RWPE2 (cell line): ENCODE measurements at regions not wholly inside any gene's neighbourhood (a gene's known extent, or its start where the extent isn't known, plus 50 kb on each side); places are given as distances from the start of the nearest gene placed in this dataset.

Experiments
- ATAC-seq: fragments of 200-7000 bp; cut with Tn5 transposase; 3 replicates; pipeline ENCODE4 v1.9.1; 2021; ENCODE audit warnings: low read depth
- DNase-seq: peaks from one replicate; pipeline ENCODE4 v3.0.0-alpha.2; 2020; ENCODE audit warnings: low spot score
- H3K27ac ChIP-seq: fragments of 450-650 bp; 2 replicates; pipeline ENCODE4 v1.5.1; 2017; ENCODE audit warnings: mild to moderate bottlenecking; ENCODE audit not compliant: poor library complexity, severe bottlenecking
- H3K27me3 ChIP-seq: fragments of 250-450 bp; sonication (Bioruptor Pico); 2 replicates; pipeline ENCODE4 v1.5.1; 2021; ENCODE audit warnings: mild to moderate bottlenecking, moderate library complexity; ENCODE audit not compliant: insufficient read depth, poor library complexity, severe bottlenecking
- H3K36me3 ChIP-seq: fragments of 250-450 bp; sonication (Bioruptor Pico); 2 replicates; pipeline ENCODE4 v1.5.1; 2020; ENCODE audit warnings: low read depth, mild to moderate bottlenecking, moderate library complexity
- H3K4me1 ChIP-seq: fragments of 250-450 bp; sonication (Bioruptor Pico); 2 replicates; pipeline ENCODE4 v1.5.1; 2021; ENCODE audit warnings: mild to moderate bottlenecking, moderate library complexity; ENCODE audit not compliant: insufficient read depth, poor library complexity, severe bottlenecking
- H3K4me3 ChIP-seq: fragments of 250-450 bp; sonication (Bioruptor Pico); 2 replicates; pipeline ENCODE4 v1.5.1; 2021; ENCODE audit warnings: mild to moderate bottlenecking, moderate library complexity; ENCODE audit not compliant: severe bottlenecking
- H3K9me3 ChIP-seq: fragments of 250-450 bp; sonication (Bioruptor Pico); 2 replicates; pipeline ENCODE4 v1.5.1; 2021; ENCODE audit warnings: mild to moderate bottlenecking, moderate library complexity; ENCODE audit not compliant: severe bottlenecking
- TF ChIP-seq, protein P1 (sequence below): fragments of 450-650 bp; IDR thresholded peaks from one replicate; pipeline ENCODE4 v1.5.1; 2017; ENCODE audit warnings: mild to moderate bottlenecking, moderate library complexity; ENCODE audit not compliant: poor library complexity, severe bottlenecking

DNA sequence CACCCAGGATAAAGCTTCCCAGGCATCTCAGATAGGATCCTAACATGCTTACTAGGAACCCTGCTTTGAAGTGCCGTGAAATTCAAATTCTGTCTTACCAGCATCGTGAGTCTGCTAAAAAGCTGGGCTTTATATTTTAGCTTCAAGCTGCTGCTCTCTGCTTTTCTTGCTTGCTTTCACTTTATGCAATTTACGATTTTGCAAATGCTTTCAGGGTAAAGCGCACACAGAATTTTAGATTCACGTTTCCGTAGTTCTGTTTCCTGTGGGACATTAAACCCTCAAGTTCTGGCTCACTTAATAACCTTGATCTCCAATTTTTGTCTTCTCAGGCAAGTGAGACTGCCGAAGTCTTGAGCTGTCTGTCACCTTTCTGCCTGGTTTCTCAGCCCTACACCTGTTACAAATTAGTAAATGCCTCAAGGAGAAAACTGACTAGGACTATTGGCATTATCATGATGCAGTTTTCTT, 170.5 kb upstream of the TGFBR2 start:
- peaks cover 6% of the 10 kb centered on the region for H3K4me1 ChIP-seq
- ATAC-seq (no peak), DNase-seq (no peak)
- TF ChIP-seq, protein P1, sequence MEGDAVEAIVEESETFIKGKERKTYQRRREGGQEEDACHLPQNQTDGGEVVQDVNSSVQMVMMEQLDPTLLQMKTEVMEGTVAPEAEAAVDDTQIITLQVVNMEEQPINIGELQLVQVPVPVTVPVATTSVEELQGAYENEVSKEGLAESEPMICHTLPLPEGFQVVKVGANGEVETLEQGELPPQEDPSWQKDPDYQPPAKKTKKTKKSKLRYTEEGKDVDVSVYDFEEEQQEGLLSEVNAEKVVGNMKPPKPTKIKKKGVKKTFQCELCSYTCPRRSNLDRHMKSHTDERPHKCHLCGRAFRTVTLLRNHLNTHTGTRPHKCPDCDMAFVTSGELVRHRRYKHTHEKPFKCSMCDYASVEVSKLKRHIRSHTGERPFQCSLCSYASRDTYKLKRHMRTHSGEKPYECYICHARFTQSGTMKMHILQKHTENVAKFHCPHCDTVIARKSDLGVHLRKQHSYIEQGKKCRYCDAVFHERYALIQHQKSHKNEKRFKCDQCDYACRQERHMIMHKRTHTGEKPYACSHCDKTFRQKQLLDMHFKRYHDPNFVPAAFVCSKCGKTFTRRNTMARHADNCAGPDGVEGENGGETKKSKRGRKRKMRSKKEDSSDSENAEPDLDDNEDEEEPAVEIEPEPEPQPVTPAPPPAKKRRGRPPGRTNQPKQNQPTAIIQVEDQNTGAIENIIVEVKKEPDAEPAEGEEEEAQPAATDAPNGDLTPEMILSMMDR, result no peak
- no peaks in the 10 kb centered on the region for H3K27me3 ChIP-seq
- H3K27ac ChIP-seq, result no peak overlapping the region
- no peaks in the 10 kb centered on the region for H3K9me3 ChIP-seq
- H3K4me3 ChIP-seq, result no peak overlapping the region
- no peaks in the 10 kb centered on the region for H3K36me3 ChIP-seq

DNA sequence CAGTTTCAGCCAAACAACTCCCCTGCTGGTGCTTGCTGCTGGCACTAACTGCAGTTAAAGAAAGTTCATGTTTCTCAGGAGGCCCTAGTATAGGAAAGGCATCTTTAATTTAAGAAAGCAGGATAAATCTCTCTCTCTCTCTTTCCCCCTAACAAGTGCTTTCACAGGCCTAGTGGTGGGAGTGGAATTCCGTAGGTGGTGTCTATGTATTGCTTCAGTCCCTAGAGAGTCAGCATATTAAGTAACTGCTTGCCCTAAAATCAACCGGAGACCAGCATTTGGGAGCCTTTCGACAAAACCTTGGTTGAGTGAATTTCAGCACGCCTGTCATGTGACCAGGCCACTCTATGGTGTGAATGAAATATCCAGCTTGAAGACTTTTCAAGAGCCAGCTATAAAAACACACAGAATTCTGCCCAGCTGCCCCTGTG, 169.2 kb upstream of the TGFBR2 start:
- H3K27ac ChIP-seq, result no peak overlapping the region
- no peaks in the 10 kb centered on the region for H3K27me3 ChIP-seq
- TF ChIP-seq, protein P1, result no peak
- no peaks in the 10 kb centered on the region for H3K9me3 ChIP-seq
- H3K4me1 ChIP-seq, result peaks cover 6% of the 10 kb centered on the region
- no peaks in the 10 kb centered on the region for H3K36me3 ChIP-seq
- no peak overlapping the region for H3K4me3 ChIP-seq
- DNase-seq (no peak), ATAC-seq (no peak)

DNA sequence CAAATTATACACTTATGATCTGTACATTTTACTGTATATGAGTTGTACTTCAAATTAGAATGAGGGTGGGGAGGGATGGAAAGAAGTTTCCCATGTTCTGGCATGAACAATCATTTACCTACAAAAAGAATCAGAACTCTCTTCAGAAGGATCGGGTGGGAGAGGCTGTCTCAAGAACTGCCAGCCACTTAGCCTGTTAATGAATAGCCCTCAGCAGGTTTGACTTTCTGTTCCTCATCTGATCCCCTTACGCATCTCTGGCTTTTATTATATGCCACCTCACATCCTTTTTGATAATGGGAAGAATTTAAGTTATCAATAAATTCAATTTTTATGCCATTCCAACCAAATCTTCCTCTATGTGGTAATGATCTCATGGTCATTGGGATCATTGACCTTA, 168.3 kb upstream of the TGFBR2 start:
- TF ChIP-seq, protein P1, result no peak
- Histone ChIP-seq H3K4me1 (peaks cover 6% of the 10 kb centered on the region), H3K36me3 (no peaks in the 10 kb centered on the region), H3K27me3 (no peaks in the 10 kb centered on the region), H3K4me3 (no peak overlapping the region), H3K27ac (no peak overlapping the region), H3K9me3 (no peaks in the 10 kb centered on the region)
- ATAC-seq (no peak), DNase-seq (no peak)

DNA sequence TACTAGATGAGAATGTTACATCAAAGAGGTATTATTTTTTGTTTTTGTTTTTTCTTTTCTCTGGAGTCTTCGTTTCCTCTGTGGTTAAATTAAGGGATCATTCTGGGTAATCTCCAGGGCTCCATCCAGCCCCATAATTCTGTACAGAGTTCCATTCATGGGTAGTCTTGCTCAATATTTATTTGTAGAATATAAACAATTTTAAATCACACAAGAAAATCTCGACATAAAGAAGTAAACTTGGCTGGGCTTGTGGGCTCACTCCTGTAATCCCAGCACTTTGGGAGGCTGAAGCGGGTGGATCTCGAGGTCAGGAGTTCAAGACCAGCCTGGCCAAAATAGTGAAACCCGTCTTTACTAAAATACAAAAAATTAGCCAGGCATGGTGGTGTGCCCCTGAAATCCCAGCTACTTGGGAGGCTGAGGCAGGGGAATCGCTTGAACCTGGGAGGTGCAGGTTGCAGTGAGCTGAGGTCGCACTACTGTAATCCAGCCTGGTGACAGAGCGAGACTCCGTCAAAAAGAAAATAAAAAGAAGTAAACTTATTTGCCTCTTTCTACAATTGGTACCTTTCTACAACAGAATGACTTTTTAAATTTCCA, 166.8 kb upstream of the TGFBR2 start:
- Histone ChIP-seq H3K9me3 (no peaks in the 10 kb centered on the region), H3K27ac (no peak overlapping the region), H3K4me1 (peaks cover 6% of the 10 kb centered on the region), H3K4me3 (no peak overlapping the region), H3K27me3 (no peaks in the 10 kb centered on the region), H3K36me3 (no peaks in the 10 kb centered on the region)
- ATAC-seq (no peak), DNase-seq (no peak)
- TF ChIP-seq, protein P1, result no peak

DNA sequence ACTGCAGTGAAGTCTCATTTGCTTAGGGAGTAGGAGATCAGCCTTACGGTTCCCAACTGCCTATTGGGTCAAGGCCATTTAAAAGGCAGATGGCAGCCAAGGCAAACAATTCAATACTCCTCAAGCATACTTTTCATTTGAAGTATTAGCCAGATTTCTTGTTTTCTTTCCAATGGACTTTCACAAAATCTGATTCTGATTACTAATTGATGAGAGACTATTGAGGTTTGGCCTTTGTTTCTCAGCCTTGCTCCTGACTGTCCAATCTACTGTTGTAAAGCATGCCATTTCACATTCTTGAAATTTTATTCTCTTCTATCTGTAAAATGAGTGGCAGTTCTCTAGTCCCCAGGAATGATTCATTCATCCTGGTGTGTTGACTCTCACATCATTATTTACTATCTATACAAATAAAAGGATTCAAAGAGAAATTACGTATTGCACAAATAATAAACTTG, 166.2 kb upstream of the TGFBR2 start:
- no peaks in the 10 kb centered on the region for H3K9me3 ChIP-seq
- H3K27ac ChIP-seq, result no peak overlapping the region
- DNase-seq, result no peak
- H3K36me3 ChIP-seq, result no peaks in the 10 kb centered on the region
- ATAC-seq, result peak; percentile 64; the same call in 2 of the 3 replicates
- TF ChIP-seq, protein P1, result no peak
- H3K4me1 ChIP-seq, result peaks cover 6% of the 10 kb centered on the region
- no peaks in the 10 kb centered on the region for H3K27me3 ChIP-seq
- H3K4me3 ChIP-seq, result no peak overlapping the region
